Fibroblast of the aortic adventitia (primary cell): ENCODE measurements at regions not wholly inside any gene's neighbourhood (a gene's known extent, or its start where the extent isn't known, plus 50 kb on each side); places are given as distances from the start of the nearest gene placed in this dataset.

Experiments
- DNase-seq: peaks from one replicate; pipeline ENCODE4 v3.0.0-alpha.2; 2010; ENCODE audit warnings: low read depth
- H3K4me3 ChIP-seq: 2 replicates; pipeline ENCODE4 v1.5.1; 2011; ENCODE audit warnings: low read depth, mild to moderate bottlenecking, control low read depth, low read length, moderate library complexity
- CTCF ChIP-seq: IDR thresholded peaks from 2 replicates; pipeline ENCODE4 v1.5.1; 2011; ENCODE audit warnings: mild to moderate bottlenecking, low read length, control low read depth, inconsistent platforms; ENCODE audit not compliant: insufficient read depth

GRCh38 chr12:87930033-87930432 lies 99.2 kb downstream of the C12orf50 start:
- TF ChIP-seq CTCF = no peak
- DNase-seq = peak; percentile 47
- no peak overlapping the region for H3K4me3 ChIP-seq

- no peak for DNase-seq
Observed at GRCh38 chr12:87929346-87929745, 99.9 kb downstream of the C12orf50 start.

GRCh38 chr12:87928031-87928430 lies 101.2 kb downstream of the C12orf50 start:
- no peak for TF ChIP-seq CTCF
- DNase-seq = no peak
- no peak overlapping the region for H3K4me3 ChIP-seq

More at GRCh38 chr12:87929346-87929745, 99.9 kb downstream of the C12orf50 start:
- no peak overlapping the region for H3K4me3 ChIP-seq
- TF ChIP-seq CTCF = no peak

- no peak for TF ChIP-seq CTCF
- no peak overlapping the region for H3K4me3 ChIP-seq
Observed at GRCh38 chr12:87925021-87925420, 104.2 kb downstream of the C12orf50 start.

GRCh38 chr12:87924149-87924548 lies 105.1 kb downstream of the C12orf50 start:
- TF ChIP-seq CTCF = no peak
- DNase-seq = no peak
- H3K4me3 ChIP-seq = no peak overlapping the region

More at GRCh38 chr12:87925021-87925420, 104.2 kb downstream of the C12orf50 start:
- no peak for DNase-seq

- no peak overlapping the region for H3K4me3 ChIP-seq
- no peak for DNase-seq
- TF ChIP-seq CTCF = no peak
Observed at GRCh38 chr12:87923361-87923760, 105.8 kb downstream of the C12orf50 start.

GRCh38 chr12:87922736-87923135 lies 106.5 kb downstream of the C12orf50 start:
- no peak for TF ChIP-seq CTCF
- no peak for DNase-seq
- no peak overlapping the region for H3K4me3 ChIP-seq
